ENCODE measurements at regions not wholly inside any gene's neighbourhood (a gene's known extent, or its start where the extent isn't known, plus 50 kb on each side); places are given as distances from the start of the nearest gene placed in this dataset.

DNA sequence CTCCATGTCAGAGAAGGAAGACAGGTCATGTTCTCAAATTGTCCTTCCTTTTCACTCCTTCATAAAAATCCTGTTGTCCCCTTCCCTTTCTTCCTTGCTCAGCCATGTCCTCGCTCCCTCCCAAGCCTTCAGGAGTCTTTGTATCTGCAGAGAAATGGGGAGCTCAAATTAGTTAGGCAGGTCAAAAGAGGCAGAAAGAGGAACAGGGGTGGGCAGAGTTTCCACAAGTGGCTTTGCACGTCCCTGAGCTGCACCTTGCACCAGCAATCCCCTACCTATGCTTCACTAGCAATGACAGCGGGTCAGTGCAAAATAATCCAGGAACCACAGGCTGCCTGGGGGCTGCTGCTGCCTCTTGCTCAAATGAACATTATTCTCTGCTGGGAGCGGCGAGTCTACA, 152.1 kb upstream of the ITGA6 start:
- no peak overlapping the region for H3K4me3 ChIP-seq (replicated peaks in 1 of 2; ENCODE audit: low read depth in 2 of 2, low read length in 2 of 2)
- TF ChIP-seq, protein P1, sequence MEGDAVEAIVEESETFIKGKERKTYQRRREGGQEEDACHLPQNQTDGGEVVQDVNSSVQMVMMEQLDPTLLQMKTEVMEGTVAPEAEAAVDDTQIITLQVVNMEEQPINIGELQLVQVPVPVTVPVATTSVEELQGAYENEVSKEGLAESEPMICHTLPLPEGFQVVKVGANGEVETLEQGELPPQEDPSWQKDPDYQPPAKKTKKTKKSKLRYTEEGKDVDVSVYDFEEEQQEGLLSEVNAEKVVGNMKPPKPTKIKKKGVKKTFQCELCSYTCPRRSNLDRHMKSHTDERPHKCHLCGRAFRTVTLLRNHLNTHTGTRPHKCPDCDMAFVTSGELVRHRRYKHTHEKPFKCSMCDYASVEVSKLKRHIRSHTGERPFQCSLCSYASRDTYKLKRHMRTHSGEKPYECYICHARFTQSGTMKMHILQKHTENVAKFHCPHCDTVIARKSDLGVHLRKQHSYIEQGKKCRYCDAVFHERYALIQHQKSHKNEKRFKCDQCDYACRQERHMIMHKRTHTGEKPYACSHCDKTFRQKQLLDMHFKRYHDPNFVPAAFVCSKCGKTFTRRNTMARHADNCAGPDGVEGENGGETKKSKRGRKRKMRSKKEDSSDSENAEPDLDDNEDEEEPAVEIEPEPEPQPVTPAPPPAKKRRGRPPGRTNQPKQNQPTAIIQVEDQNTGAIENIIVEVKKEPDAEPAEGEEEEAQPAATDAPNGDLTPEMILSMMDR (IDR thresholded peaks at IDR 0.05; ENCODE audit: low read depth, low read length) = no peak
- no peak for DNase-seq (ENCODE audit: low read depth in 2 of 2)

DNA sequence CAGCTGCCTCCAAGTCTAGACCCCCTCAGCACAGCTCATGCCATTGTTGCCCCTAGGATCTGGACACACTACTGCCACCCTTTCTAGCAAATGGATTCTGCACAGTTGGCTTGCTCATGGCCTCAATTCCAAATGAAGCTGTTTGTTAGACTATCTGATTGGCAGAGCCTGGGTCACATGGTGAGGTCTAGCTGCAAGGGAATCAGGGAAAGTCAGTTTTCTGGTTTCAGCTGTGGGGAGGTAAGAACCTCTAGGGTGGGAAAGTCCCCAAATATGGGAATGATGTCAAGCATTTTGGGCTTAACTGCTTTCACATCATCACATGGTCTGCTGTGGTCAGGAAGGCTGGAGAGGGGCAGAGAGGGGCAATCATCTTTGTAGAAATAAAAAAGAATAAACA, 150.4 kb upstream of the ITGA6 start:
- DNase-seq (ENCODE audit: low read depth in 2 of 2) = no peak
- TF ChIP-seq, protein P1 (IDR thresholded peaks at IDR 0.05; ENCODE audit: low read depth, low read length) = no peak
- no peak overlapping the region for H3K4me3 ChIP-seq (replicated peaks in 1 of 2; ENCODE audit: low read depth in 2 of 2, low read length in 2 of 2)

DNA sequence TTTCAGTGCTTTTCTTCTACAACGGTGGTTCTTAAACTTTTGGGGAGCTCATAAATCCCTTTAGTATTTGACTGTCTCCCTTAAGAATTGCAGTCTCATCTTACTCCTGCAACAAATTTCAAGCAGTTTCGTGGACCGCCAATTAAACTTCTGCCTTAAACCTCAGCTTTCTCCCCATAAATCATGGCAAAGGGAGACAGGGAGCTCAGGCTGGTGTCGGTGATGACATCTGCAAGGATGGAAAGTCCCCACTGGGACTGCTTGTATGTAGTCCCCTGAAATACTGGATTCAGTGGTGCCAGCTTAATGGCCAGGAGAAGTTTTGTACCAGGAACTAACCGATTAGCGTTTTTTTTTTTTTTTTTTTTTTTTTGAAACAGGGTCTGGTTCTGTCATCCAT, 148.7 kb upstream of the ITGA6 start:
- no peak for DNase-seq (ENCODE audit: low read depth in 2 of 2)
- TF ChIP-seq, protein P1 (IDR thresholded peaks at IDR 0.05; ENCODE audit: low read depth, low read length) = no peak
- H3K4me3 ChIP-seq (replicated peaks in 1 of 2; ENCODE audit: low read depth in 2 of 2, low read length in 2 of 2) = no peak overlapping the region

DNA sequence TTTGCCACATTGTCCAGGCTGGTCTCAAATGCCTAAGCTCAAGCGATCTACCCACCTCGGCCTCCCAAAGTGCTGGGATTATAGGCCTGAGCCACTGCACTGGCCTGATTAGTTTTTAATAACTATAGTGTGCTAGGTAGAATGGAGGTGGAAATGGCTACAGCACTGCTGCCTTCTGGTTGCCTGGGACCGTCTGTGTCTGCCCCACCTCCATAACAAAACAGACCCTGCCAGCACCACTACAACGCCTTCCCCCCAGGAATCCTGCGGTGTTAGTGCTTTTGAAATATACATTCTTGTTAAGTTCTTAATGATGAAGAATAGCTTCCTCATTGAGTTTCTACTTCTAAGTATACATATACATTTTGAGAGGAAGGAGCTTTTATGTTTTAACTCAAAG, 148.2 kb upstream of the ITGA6 start:
- no peak for DNase-seq (ENCODE audit: low read depth in 2 of 2)
- TF ChIP-seq, protein P1 (IDR thresholded peaks at IDR 0.05; ENCODE audit: low read depth, low read length) = no peak
- H3K4me3 ChIP-seq (replicated peaks in 1 of 2; ENCODE audit: low read depth in 2 of 2, low read length in 2 of 2) = no peak overlapping the region

DNA sequence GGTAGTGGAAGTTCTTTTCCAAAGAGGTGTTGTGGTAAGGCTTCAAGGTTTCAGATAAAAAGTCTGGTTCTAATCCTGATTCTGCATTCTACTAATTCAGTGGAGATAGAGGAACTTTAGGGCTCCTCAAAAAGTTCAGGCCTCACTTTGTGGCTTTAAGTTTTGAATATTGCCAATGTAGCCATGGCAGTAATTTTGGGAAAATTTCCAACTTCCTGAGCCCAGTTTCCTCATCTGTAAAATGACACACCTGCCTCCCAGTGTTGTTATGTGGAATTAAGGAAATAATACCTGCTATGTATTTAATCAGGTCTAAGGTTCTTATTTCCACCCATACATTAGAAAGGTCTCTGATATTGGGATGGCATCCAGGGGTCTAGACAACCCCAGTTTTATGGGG, 147.6 kb upstream of the ITGA6 start:
- no peak overlapping the region for H3K4me3 ChIP-seq (replicated peaks in 1 of 2; ENCODE audit: low read depth in 2 of 2, low read length in 2 of 2)
- TF ChIP-seq, protein P1 (IDR thresholded peaks at IDR 0.05; ENCODE audit: low read depth, low read length) = no peak
- no peak for DNase-seq (ENCODE audit: low read depth in 2 of 2)

DNA sequence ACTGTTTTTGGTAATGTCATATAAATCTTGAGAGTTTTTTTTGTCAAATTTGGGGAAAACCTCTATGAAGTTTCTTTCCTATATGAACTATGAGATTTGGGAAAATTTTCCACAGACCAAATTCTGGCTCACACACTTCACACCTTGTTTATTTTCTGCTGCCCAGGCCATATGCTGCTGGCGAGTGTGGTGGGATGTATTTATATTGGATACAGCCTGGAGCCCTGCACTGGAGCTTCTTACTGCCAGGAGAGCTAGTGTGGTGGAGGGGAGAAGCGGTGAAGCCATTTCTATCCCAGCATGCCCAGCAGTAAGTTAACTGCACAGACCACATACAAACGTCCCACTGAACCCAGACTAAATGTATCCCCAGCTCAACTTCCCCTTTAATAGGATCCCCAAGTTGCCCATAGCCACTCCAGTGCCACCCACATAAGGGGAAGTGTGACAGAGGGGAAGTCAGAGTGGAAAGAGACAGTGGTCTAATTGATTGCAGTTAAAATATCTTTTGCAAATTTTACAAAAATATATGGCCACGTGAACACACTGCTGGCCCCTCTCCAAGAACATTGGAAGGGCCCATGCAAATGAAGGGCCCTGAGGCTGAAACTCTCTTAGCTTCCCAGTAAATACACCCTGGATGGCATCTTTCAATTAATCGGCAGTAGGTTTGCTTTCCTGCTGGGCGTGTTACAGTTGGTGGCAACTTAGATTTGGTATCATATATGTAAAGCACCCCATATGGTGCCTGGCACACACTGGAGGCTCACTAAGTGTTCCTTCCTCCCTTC, 146.6 kb upstream of the ITGA6 start:
- TF ChIP-seq, protein P1 (IDR thresholded peaks at IDR 0.05; ENCODE audit: low read depth, low read length) = no peak
- no peak overlapping the region for H3K4me3 ChIP-seq (replicated peaks in 1 of 2; ENCODE audit: low read depth in 2 of 2, low read length in 2 of 2)
- DNase-seq (ENCODE audit: low read depth in 2 of 2) = no peak
